ENCODE measurements at regions not wholly inside any gene's neighbourhood (a gene's known extent, or its start where the extent isn't known, plus 50 kb on each side); places are given as distances from the start of the nearest gene placed in this dataset.

GRCh38 chr16:56050916-56051315 lies 140.4 kb upstream of the GNAO1 start:
- ChIA-PET CTCF (no interaction called here), POLR2A (ENCODE audit: unreplicated experiment) (no interaction called here)
- no peaks in the 10 kb centered on the region for H3K9me2 ChIP-seq (replicated peaks; ENCODE audit: low read length)
- H3K4me1 ChIP-seq (ENCODE audit: insufficient read depth, low read length), result no peaks in the 10 kb centered on the region
- DNase-seq (no peak), ATAC-seq (no peak)
- no TSS peak for BruUV-seq (replicated peaks)
- no peak overlapping the region for H3K4me3 ChIP-seq (ENCODE audit: low read length)
- H3K36me3 ChIP-seq (ENCODE audit: low read depth, low read length), result no peaks in the 10 kb centered on the region
- intact Hi-C loops (cut with micrococcal nuclease), result no loop called here
- H3K9ac ChIP-seq (ENCODE audit: low read length), result no peak overlapping the region
- no peaks in the 10 kb centered on the region for H3K9me3 ChIP-seq (ENCODE audit: low read length)
- H3K79me2 ChIP-seq (ENCODE audit: low read length), result no peaks in the 10 kb centered on the region
- no peak overlapping the region for H3K27ac ChIP-seq (ENCODE audit: low read length)
- no peak overlapping the region for H3K4me2 ChIP-seq (ENCODE audit: low read length)
- H3F3A ChIP-seq (ENCODE audit: low read length, unreplicated experiment), result no peaks in the 10 kb centered on the region
- H2AFZ ChIP-seq (ENCODE audit: low read length), result no peak overlapping the region
- H4K20me1 ChIP-seq (ENCODE audit: low read length), result no peaks in the 10 kb centered on the region
- no peak for TF ChIP-seq EZH2phosphoT487 (IDR thresholded peaks at IDR 0.05; ENCODE audit: borderline replicate concordance, low read length)
- 0 out of 2 replicates have a peak, but pooled peaks cover 11% of the 10 kb centered on the region for H3K27me3 ChIP-seq (ENCODE audit: low read length)

- Histone ChIP-seq H4K20me1 (ENCODE audit: low read length) (no peaks in the 10 kb centered on the region), H2AFZ (ENCODE audit: low read length) (no peak overlapping the region), H3K79me2 (ENCODE audit: low read length) (no peaks in the 10 kb centered on the region), H3K9me3 (ENCODE audit: low read length) (no peaks in the 10 kb centered on the region), H3K27me3 (ENCODE audit: low read length) (0 out of 2 replicates have a peak, but pooled peaks cover 8% of the 10 kb centered on the region), H3F3A (ENCODE audit: low read length, unreplicated experiment) (no peaks in the 10 kb centered on the region), H3K9ac (ENCODE audit: low read length) (no peak overlapping the region), H3K36me3 (ENCODE audit: low read depth, low read length) (no peaks in the 10 kb centered on the region), H3K4me1 (ENCODE audit: insufficient read depth, low read length) (no peaks in the 10 kb centered on the region), H3K9me2 (replicated peaks; ENCODE audit: low read length) (no peaks in the 10 kb centered on the region), H3K27ac (ENCODE audit: low read length) (no peak overlapping the region), H3K4me2 (ENCODE audit: low read length) (no peak overlapping the region), H3K4me3 (ENCODE audit: low read length) (no peak overlapping the region)
- ChIA-PET CTCF (no interaction called here), POLR2A (ENCODE audit: unreplicated experiment) (no interaction called here)
- no TSS peak for BruUV-seq (replicated peaks)
- TF ChIP-seq CTCF (conservative IDR thresholded peaks at IDR 0.05; ENCODE audit: low read depth, low read length) (no peak), EZH2phosphoT487 (IDR thresholded peaks at IDR 0.05; ENCODE audit: borderline replicate concordance, low read length) (no peak), EZH2 (IDR thresholded peaks at IDR 0.05; ENCODE audit: low read length, unreplicated experiment) (no peak)
- intact Hi-C loops (cut with micrococcal nuclease), result no loop called here
- DNase-seq, result no peak
- ATAC-seq, result no peak
Observed at GRCh38 chr16:56048425-56049105, 142.7 kb upstream of the GNAO1 start.

- H3K4me3 ChIP-seq (ENCODE audit: low read length), result no peak overlapping the region
- no peak overlapping the region for H3K27ac ChIP-seq (ENCODE audit: low read length)
- H3K9me2 ChIP-seq (replicated peaks; ENCODE audit: low read length), result no peaks in the 10 kb centered on the region
- ATAC-seq, result no peak
- no peak for DNase-seq
- no peak for TF ChIP-seq EZH2phosphoT487 (IDR thresholded peaks at IDR 0.05; ENCODE audit: borderline replicate concordance, low read length)
- no peak for TF ChIP-seq CTCF (conservative IDR thresholded peaks at IDR 0.05; ENCODE audit: low read depth, low read length)
- no peak for TF ChIP-seq EZH2 (IDR thresholded peaks at IDR 0.05; ENCODE audit: low read length, unreplicated experiment)
- H3F3A ChIP-seq (ENCODE audit: low read length, unreplicated experiment), result no peaks in the 10 kb centered on the region
- intact Hi-C loops (cut with micrococcal nuclease), result no loop called here
- H4K20me1 ChIP-seq (ENCODE audit: low read length), result no peaks in the 10 kb centered on the region
- H3K4me1 ChIP-seq (ENCODE audit: insufficient read depth, low read length), result no peaks in the 10 kb centered on the region
- no peaks in the 10 kb centered on the region for H3K9me3 ChIP-seq (ENCODE audit: low read length)
- BruUV-seq (replicated peaks), result no TSS peak
- ChIA-PET POLR2A (ENCODE audit: unreplicated experiment) (no interaction called here), CTCF (no interaction called here)
- H3K27me3 ChIP-seq (ENCODE audit: low read length), result 0 out of 2 replicates have a peak, but pooled peaks cover 5% of the 10 kb centered on the region
- H3K36me3 ChIP-seq (ENCODE audit: low read depth, low read length), result no peaks in the 10 kb centered on the region
- H3K9ac ChIP-seq (ENCODE audit: low read length), result no peak overlapping the region
- no peaks in the 10 kb centered on the region for H3K79me2 ChIP-seq (ENCODE audit: low read length)
- H3K4me2 ChIP-seq (ENCODE audit: low read length), result no peak overlapping the region
- no peak overlapping the region for H2AFZ ChIP-seq (ENCODE audit: low read length)
Observed at GRCh38 chr16:56047307-56048234, 143.7 kb upstream of the GNAO1 start.

Data from PC-3 (cell line).